Smooth muscle cell (in vitro differentiated cells): ENCODE measurements at regions not wholly inside any gene's neighbourhood (a gene's known extent, or its start where the extent isn't known, plus 50 kb on each side); places are given as distances from the start of the nearest gene placed in this dataset.

Experiments
- DNase-seq: peaks from one replicate; lab custom pipeline; 2025; ENCODE audit not compliant: unreplicated experiment; lab: John Stamatoyannopoulos, UW
- H2AFZ ChIP-seq: fragments of 200-600 bp; sonication (generic); 2 replicates; pipeline ENCODE4 v1.6.0; 2016; ENCODE audit warnings: antibody characterized with exemption, low read depth, mild to moderate bottlenecking
- H3F3A ChIP-seq: fragments of 200-600 bp; sonication (generic); 2 replicates; pipeline ENCODE4 v1.6.0; 2017; ENCODE audit warnings: antibody characterized with exemption, low read depth
- H3K27ac ChIP-seq: fragments of 200-600 bp; sonication (generic); 2 replicates; pipeline ENCODE4 v1.5.1; 2016; ENCODE audit warnings: low read depth, mild to moderate bottlenecking
- H3K27me3 ChIP-seq: fragments of 200-600 bp; sonication (generic); 2 replicates; pipeline ENCODE4 v1.6.1; 2016; ENCODE audit warnings: low read depth, mild to moderate bottlenecking
- H3K36me3 ChIP-seq: fragments of 200-600 bp; sonication (generic); 2 replicates; pipeline ENCODE4 v1.5.1; 2016; ENCODE audit warnings: low read depth
- H3K4me1 ChIP-seq: fragments of 200-600 bp; sonication (generic); 2 replicates; pipeline ENCODE4 v1.5.1; 2016; ENCODE audit warnings: low read depth
- H3K4me2 ChIP-seq: fragments of 200-600 bp; sonication (generic); 2 replicates; pipeline ENCODE4 v1.6.0; 2016; ENCODE audit warnings: mild to moderate bottlenecking
- H3K4me3 ChIP-seq: fragments of 200-600 bp; sonication (generic); 2 replicates; pipeline ENCODE4 v1.5.1; 2016; ENCODE audit warnings: mild to moderate bottlenecking
- H3K79me2 ChIP-seq: fragments of 200-600 bp; sonication (generic); 2 replicates; pipeline ENCODE4 v1.6.0; 2016; ENCODE audit warnings: low read depth, mild to moderate bottlenecking
- H3K9ac ChIP-seq: fragments of 200-600 bp; sonication (generic); 2 replicates; pipeline ENCODE4 v1.6.0; 2016; ENCODE audit warnings: low read depth
- H3K9me3 ChIP-seq: fragments of 200-600 bp; sonication (generic); replicated peaks from 2 replicates; pipeline ENCODE4 v1.5.1; 2016; ENCODE audit warnings: low read depth
- H4K20me1 ChIP-seq: fragments of 200-600 bp; sonication (generic); 2 replicates; pipeline ENCODE4 v1.6.0; 2016; ENCODE audit warnings: low read depth
- CTCF ChIP-seq: fragments of 200-600 bp; sonication (generic); IDR thresholded peaks from 2 replicates; pipeline ENCODE4 v1.5.1; 2017; ENCODE audit warnings: borderline replicate concordance, mild to moderate bottlenecking, antibody characterized with exemption; ENCODE audit not compliant: insufficient read depth, poor library complexity, severe bottlenecking
- WGBS: methylation state at CpG from one replicate; pipeline ENCODE4 v1.1.7; 2016; ENCODE audit warnings: low lambda C conversion rate; 5-methylcytosine and 5-hydroxymethylcytosine counted together

- Histone ChIP-seq H3K4me1 (no peaks in the 10 kb centered on the region), H3F3A (no peaks in the 10 kb centered on the region), H3K4me2 (no peak overlapping the region), H3K9ac (no peak overlapping the region), H3K9me3 (no peaks in the 10 kb centered on the region), H3K36me3 (no peaks in the 10 kb centered on the region), H3K4me3 (no peak overlapping the region), H4K20me1 (no peaks in the 10 kb centered on the region), H3K27me3 (no peaks in the 10 kb centered on the region), H3K79me2 (no peaks in the 10 kb centered on the region), H3K27ac (no peak overlapping the region), H2AFZ (no peak overlapping the region)
- WGBS = 83% methylated on average over 4 of the region's 4 CpGs
- DNase-seq = no peak
- no peak for TF ChIP-seq CTCF
Observed at GRCh38 chr12:29048787-29049186, 100.3 kb upstream of the FAR2 start.

- Histone ChIP-seq H3K36me3 (no peaks in the 10 kb centered on the region), H3K9ac (no peak overlapping the region), H3F3A (no peaks in the 10 kb centered on the region), H3K4me1 (no peaks in the 10 kb centered on the region), H3K79me2 (no peaks in the 10 kb centered on the region), H3K27ac (no peak overlapping the region), H3K4me2 (no peak overlapping the region), H3K27me3 (no peaks in the 10 kb centered on the region), H4K20me1 (no peaks in the 10 kb centered on the region), H3K4me3 (no peak overlapping the region), H3K9me3 (no peaks in the 10 kb centered on the region), H2AFZ (no peak overlapping the region)
- no peak for DNase-seq
- WGBS = 29% methylated on average over 3 of the region's 3 CpGs
- TF ChIP-seq CTCF = no peak
Observed at GRCh38 chr12:29050503-29050902, 98.6 kb upstream of the FAR2 start.

- no peak overlapping the region for H3K27ac ChIP-seq
- no peak overlapping the region for H3K4me3 ChIP-seq
- no peak for DNase-seq
- H2AFZ ChIP-seq = no peak overlapping the region
- H4K20me1 ChIP-seq = no peaks in the 10 kb centered on the region
- TF ChIP-seq CTCF = no peak
- no peaks in the 10 kb centered on the region for H3K36me3 ChIP-seq
- H3K9me3 ChIP-seq = no peaks in the 10 kb centered on the region
- H3K27me3 ChIP-seq = no peaks in the 10 kb centered on the region
- no peaks in the 10 kb centered on the region for H3K79me2 ChIP-seq
- H3K9ac ChIP-seq = no peak overlapping the region
- H3F3A ChIP-seq = no peaks in the 10 kb centered on the region
- no peak overlapping the region for H3K4me2 ChIP-seq
- no peaks in the 10 kb centered on the region for H3K4me1 ChIP-seq
- 94% methylated on average over 2 of the region's 2 CpGs for WGBS
Observed at GRCh38 chr12:29051221-29051620, 97.9 kb upstream of the FAR2 start.

- Histone ChIP-seq H3K79me2 (no peaks in the 10 kb centered on the region), H3F3A (no peaks in the 10 kb centered on the region), H3K27ac (no peak overlapping the region), H3K4me3 (no peak overlapping the region), H4K20me1 (no peaks in the 10 kb centered on the region), H2AFZ (no peak overlapping the region), H3K36me3 (no peaks in the 10 kb centered on the region), H3K4me2 (no peak overlapping the region), H3K27me3 (no peaks in the 10 kb centered on the region), H3K9me3 (no peaks in the 10 kb centered on the region), H3K9ac (no peak overlapping the region), H3K4me1 (no peaks in the 10 kb centered on the region)
- 97% methylated on average over 1 of the region's 1 CpG for WGBS
- TF ChIP-seq CTCF = no peak
- no peak for DNase-seq
Observed at GRCh38 chr12:29053567-29053966, 95.5 kb upstream of the FAR2 start.
